Lower leg skin (tissue), 3 donors: ENCODE measurements at regions not wholly inside any gene's neighbourhood (a gene's known extent, or its start where the extent isn't known, plus 50 kb on each side); places are given as distances from the start of the nearest gene placed in this dataset.

ENCODE experiments used
- POLR2A ChIP-seq, 2 donors: fragments of 450-650 bp; IDR thresholded peaks; one replicate each; pipeline ENCODE4 v1.6.1; 2016 to 2017; ENCODE audit warnings: antibody characterized with exemption in 2 of 2, mild to moderate bottlenecking in 1 of 2, moderate library complexity in 1 of 2
- TF ChIP-seq, protein P1 (sequence below), 3 donors: fragments of 450-650 bp; IDR thresholded peaks; one replicate each; pipeline ENCODE4 v1.5.1; 2016; ENCODE audit warnings: antibody characterized with exemption in 3 of 3, mild to moderate bottlenecking in 3 of 3, moderate library complexity in 2 of 3

DNA sequence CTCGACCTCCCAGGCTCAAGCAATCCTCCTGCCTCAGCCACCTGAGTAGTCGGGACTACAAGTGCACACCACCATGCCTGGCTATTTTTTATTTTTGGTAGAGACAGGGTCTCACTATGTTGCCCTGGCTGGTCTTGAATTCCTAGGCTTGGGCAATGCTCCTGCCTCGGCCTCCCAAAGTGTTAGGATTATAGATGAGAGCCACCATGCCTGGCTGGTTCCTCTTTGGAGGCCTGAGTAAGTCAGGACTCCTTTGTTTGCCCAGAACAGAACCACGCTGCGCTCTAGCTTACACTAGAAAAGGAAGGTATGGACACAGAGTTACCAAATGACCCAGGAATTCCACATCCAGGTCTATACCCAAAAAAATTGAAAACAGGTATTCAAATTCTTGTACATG lies 135.9 kb upstream of the SLC1A4 start:
- no peak for TF ChIP-seq POLR2A (IDR thresholded peaks at IDR 0.05)
- TF ChIP-seq, protein P1, sequence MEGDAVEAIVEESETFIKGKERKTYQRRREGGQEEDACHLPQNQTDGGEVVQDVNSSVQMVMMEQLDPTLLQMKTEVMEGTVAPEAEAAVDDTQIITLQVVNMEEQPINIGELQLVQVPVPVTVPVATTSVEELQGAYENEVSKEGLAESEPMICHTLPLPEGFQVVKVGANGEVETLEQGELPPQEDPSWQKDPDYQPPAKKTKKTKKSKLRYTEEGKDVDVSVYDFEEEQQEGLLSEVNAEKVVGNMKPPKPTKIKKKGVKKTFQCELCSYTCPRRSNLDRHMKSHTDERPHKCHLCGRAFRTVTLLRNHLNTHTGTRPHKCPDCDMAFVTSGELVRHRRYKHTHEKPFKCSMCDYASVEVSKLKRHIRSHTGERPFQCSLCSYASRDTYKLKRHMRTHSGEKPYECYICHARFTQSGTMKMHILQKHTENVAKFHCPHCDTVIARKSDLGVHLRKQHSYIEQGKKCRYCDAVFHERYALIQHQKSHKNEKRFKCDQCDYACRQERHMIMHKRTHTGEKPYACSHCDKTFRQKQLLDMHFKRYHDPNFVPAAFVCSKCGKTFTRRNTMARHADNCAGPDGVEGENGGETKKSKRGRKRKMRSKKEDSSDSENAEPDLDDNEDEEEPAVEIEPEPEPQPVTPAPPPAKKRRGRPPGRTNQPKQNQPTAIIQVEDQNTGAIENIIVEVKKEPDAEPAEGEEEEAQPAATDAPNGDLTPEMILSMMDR (IDR thresholded peaks at IDR 0.05): no peak
